ENCODE measurements at regions not wholly inside any gene's neighbourhood (a gene's known extent, or its start where the extent isn't known, plus 50 kb on each side); places are given as distances from the start of the nearest gene placed in this dataset.
A peak's percentile ranks its signal among the peaks of the same experiment; 100 is the strongest.

DNA sequence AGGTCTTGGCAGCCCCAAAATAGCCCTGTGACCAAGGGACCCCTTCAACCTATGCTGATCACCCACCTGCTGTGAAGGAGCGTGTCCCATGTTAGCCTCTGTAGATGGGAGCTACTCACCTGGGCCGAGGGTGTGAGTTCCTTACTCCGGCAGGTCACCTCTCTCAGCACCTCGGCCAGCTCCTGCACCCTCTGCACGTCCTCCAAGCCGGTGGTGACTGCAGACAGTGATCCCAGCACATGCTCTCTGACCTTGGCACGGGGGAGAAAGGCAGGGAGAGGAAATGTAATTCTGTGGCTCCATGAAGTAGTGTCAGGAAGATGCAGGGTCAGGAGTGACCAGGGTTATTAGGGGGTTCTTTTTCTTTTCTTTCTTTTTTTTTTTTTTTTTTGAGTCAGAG is 67.7 kb upstream of the BCO1 start:
- Mint-ChIP-seq H3K36me3 (no peaks in the 10 kb centered on the region), H3K4me1 (peaks cover 0 to 1% (median 0%) of the 10 kb centered on the region in 4 donors), H3K4me3 (no peak overlapping the region), H3K27ac (no peak overlapping the region), H3K9me3 (no peaks in the 10 kb centered on the region), H3K27me3 (peaks cover 5 to 17% of the 10 kb centered on the region in 2 donors)
- ChIA-PET POLR2A (ENCODE audit: partially characterized antibody) (no interaction called here), CTCF (ENCODE audit: partially characterized antibody) (no interaction called here)
- intact Hi-C loops (cut with micrococcal nuclease): no loop called here
- Histone ChIP-seq H3K4me1 (ENCODE audit: insufficient read depth, low read length) (no peaks in the 10 kb centered on the region), H3K27ac (ENCODE audit: low read depth, low read length) (no peak overlapping the region), H3K36me3 (ENCODE audit: insufficient read depth, low read length) (no peaks in the 10 kb centered on the region), H3K4me3 (ENCODE audit: low read length in 2 of 2) (no peak overlapping the region), H3K27me3 (ENCODE audit: insufficient read depth, low read length) (no peaks in the 10 kb centered on the region), H3K9me3 (ENCODE audit: control insufficient read depth in 1 of 2, low read length in 2 of 2) (no peaks in the 10 kb centered on the region)
- DNase-seq: no peak

- H3K4me1 ChIP-seq (ENCODE audit: insufficient read depth, low read length): no peaks in the 10 kb centered on the region
- Mint-ChIP-seq H3K36me3 (no peaks in the 10 kb centered on the region), H3K4me3 (no peak overlapping the region), H3K27me3 (peaks cover 4 to 13% of the 10 kb centered on the region in 2 donors), H3K9me3 (peaks cover 0 to 2% (median 0%) of the 10 kb centered on the region in 8 donors), H3K27ac (peak overlapping the region in 1 of 7 donors; percentile 17), H3K4me1 (peaks cover 0 to 1% (median 0%) of the 10 kb centered on the region in 4 donors)
- ChIA-PET POLR2A (ENCODE audit: partially characterized antibody) (no interaction called here), CTCF (ENCODE audit: partially characterized antibody) (no interaction called here)
- no peak overlapping the region for H3K4me3 ChIP-seq (ENCODE audit: low read length in 2 of 2)
- no peaks in the 10 kb centered on the region for H3K9me3 ChIP-seq (ENCODE audit: control insufficient read depth in 1 of 2, low read length in 2 of 2)
- H3K27ac ChIP-seq (ENCODE audit: low read depth, low read length): no peak overlapping the region
- no peaks in the 10 kb centered on the region for H3K27me3 ChIP-seq (ENCODE audit: insufficient read depth, low read length)
- intact Hi-C loops (cut with micrococcal nuclease): no loop called here
- no peak for DNase-seq
- no peaks in the 10 kb centered on the region for H3K36me3 ChIP-seq (ENCODE audit: insufficient read depth, low read length)
These were observed 70.1 kb upstream of the BCO1 start for GRCh38 chr16:81168406-81168805.

DNA sequence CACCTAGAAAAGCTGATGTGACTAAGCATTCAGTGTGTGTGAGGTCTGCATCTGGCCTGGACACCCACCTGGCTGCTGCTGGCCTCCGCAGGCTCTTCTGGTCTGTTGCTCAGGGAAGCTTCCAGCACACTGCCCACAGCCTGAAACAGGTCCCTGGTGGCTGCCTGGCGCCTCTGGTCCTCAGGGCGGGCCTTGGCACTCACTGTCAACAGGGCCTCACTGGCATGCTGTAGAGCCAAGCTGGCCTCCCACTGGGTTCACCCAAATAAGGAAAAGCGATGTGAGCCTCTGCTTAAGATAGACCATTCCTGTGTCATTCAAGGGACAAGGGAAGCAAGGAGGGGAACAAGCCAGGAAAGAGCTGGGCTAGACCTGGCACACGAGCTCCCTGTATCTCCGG is 70.6 kb upstream of the BCO1 start:
- peaks cover 4 to 10% of the 10 kb centered on the region in 2 donors for H3K27me3 Mint-ChIP-seq
- no peak overlapping the region for H3K27ac Mint-ChIP-seq
- POLR2A ChIA-PET (ENCODE audit: partially characterized antibody): no interaction called here
- intact Hi-C loops (cut with micrococcal nuclease): no loop called here
- Histone ChIP-seq H3K27me3 (ENCODE audit: insufficient read depth, low read length) (no peaks in the 10 kb centered on the region), H3K27ac (ENCODE audit: low read depth, low read length) (no peak overlapping the region), H3K9me3 (ENCODE audit: control insufficient read depth in 1 of 2, low read length in 2 of 2) (no peaks in the 10 kb centered on the region), H3K4me3 (ENCODE audit: low read length in 2 of 2) (no peak overlapping the region), H3K36me3 (ENCODE audit: insufficient read depth, low read length) (no peaks in the 10 kb centered on the region), H3K4me1 (ENCODE audit: insufficient read depth, low read length) (no peaks in the 10 kb centered on the region)
- H3K4me3 Mint-ChIP-seq: no peak overlapping the region
- H3K36me3 Mint-ChIP-seq: no peaks in the 10 kb centered on the region
- H3K9me3 Mint-ChIP-seq: peaks cover 0 to 2% (median 0%) of the 10 kb centered on the region in 8 donors
- CTCF ChIA-PET (ENCODE audit: partially characterized antibody): no interaction called here
- DNase-seq: no peak
- no peaks in the 10 kb centered on the region for H3K4me1 Mint-ChIP-seq

DNA sequence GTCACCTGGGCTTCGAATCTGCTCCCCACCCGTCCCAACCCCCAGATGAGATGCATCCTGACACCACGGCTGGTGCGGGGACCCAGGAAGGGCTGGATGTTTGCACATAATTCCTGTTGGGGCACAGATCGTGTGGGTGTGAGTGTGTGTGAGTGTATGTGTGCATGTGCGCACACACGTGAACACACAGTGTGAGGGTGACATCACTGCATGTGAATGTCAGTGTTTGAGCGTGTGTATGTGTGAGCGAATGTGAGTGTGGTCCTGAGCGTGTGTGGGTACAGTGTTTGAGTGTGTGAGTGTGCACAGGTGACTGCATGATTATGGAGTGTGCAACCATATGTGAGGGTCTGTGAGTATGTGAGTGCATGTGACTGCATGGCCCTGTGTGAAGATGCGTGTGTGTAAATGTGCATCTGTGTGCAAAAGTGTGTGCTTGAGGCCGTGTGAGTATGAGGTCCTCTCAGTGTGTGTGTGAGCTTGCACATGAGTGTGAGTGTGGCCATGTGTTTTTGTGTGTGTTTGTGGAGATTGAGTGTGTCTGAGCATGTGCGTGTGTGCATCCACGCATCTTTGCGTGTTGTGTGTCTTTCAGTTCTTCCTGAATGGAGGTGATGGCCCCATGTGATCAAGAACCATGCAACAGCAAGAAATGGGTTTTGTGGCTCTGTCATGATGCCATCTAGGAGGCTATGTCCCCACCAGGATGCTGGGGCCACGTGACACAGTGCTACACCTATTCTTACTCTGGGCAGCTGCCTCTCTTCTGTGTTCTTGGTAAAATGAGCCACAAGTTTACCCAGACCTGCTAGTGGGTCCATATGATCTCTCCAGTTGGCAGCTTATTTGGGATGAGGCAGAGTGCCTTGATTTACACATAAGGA is 70.5 kb upstream of the GCSH start:
- no peak overlapping the region for H3K4me3 ChIP-seq (ENCODE audit: low read length in 2 of 2)
- Mint-ChIP-seq H3K27ac (no peak overlapping the region), H3K9me3 (peaks cover 0 to 2% (median 0%) of the 10 kb centered on the region in 8 donors), H3K4me3 (no peak overlapping the region), H3K27me3 (peaks cover 4 to 10% of the 10 kb centered on the region in 2 donors), H3K36me3 (no peaks in the 10 kb centered on the region), H3K4me1 (no peaks in the 10 kb centered on the region)
- intact Hi-C loops (cut with micrococcal nuclease): no loop called here
- no peaks in the 10 kb centered on the region for H3K9me3 ChIP-seq (ENCODE audit: control insufficient read depth in 1 of 2, low read length in 2 of 2)
- H3K27me3 ChIP-seq (ENCODE audit: insufficient read depth, low read length): no peaks in the 10 kb centered on the region
- H3K4me1 ChIP-seq (ENCODE audit: insufficient read depth, low read length): no peaks in the 10 kb centered on the region
- H3K36me3 ChIP-seq (ENCODE audit: insufficient read depth, low read length): no peaks in the 10 kb centered on the region
- CTCF ChIA-PET (ENCODE audit: partially characterized antibody): no interaction called here
- no peak for DNase-seq
- POLR2A ChIA-PET (ENCODE audit: partially characterized antibody): no interaction called here
- H3K27ac ChIP-seq (ENCODE audit: low read depth, low read length): no peak overlapping the region

- H3K36me3 ChIP-seq (ENCODE audit: insufficient read depth, low read length): no peaks in the 10 kb centered on the region
- H3K27ac ChIP-seq (ENCODE audit: low read depth, low read length): no peak overlapping the region
- no peaks in the 10 kb centered on the region for H3K4me1 ChIP-seq (ENCODE audit: insufficient read depth, low read length)
- no peaks in the 10 kb centered on the region for H3K9me3 ChIP-seq (ENCODE audit: control insufficient read depth in 1 of 2, low read length in 2 of 2)
- H3K4me3 Mint-ChIP-seq: no peak overlapping the region
- no peak for DNase-seq
- intact Hi-C loops (cut with micrococcal nuclease): no loop called here
- no peaks in the 10 kb centered on the region for H3K36me3 Mint-ChIP-seq
- ChIA-PET CTCF (ENCODE audit: partially characterized antibody) (no interaction called here), POLR2A (ENCODE audit: partially characterized antibody) (no interaction called here)
- H3K27ac Mint-ChIP-seq: no peak overlapping the region
- no peaks in the 10 kb centered on the region for H3K4me1 Mint-ChIP-seq
- peaks cover 0 to 2% (median 0%) of the 10 kb centered on the region in 8 donors for H3K9me3 Mint-ChIP-seq
- H3K27me3 Mint-ChIP-seq: peaks cover 6 to 9% of the 10 kb centered on the region in 2 donors
- H3K4me3 ChIP-seq (ENCODE audit: low read length in 2 of 2): no peak overlapping the region
- H3K27me3 ChIP-seq (ENCODE audit: insufficient read depth, low read length): no peaks in the 10 kb centered on the region
These were observed 69.4 kb upstream of the GCSH start for GRCh38 chr16:81165411-81166097.

- Mint-ChIP-seq H3K36me3 (no peaks in the 10 kb centered on the region), H3K27me3 (peaks cover 5 to 6% of the 10 kb centered on the region in 2 donors)
- CTCF ChIA-PET (ENCODE audit: partially characterized antibody): no interaction called here
These were observed 68.8 kb upstream of the GCSH start for GRCh38 chr16:81164958-81165357.

GRCh38 chr16:81164481-81164880 is 68.3 kb upstream of the GCSH start:
- intact Hi-C loops (cut with micrococcal nuclease): no loop called here
- H3K36me3 Mint-ChIP-seq: no peaks in the 10 kb centered on the region
- no peak overlapping the region for H3K27ac Mint-ChIP-seq
- no peak overlapping the region for H3K4me3 ChIP-seq (ENCODE audit: low read length in 2 of 2)
- H3K27ac ChIP-seq (ENCODE audit: low read depth, low read length): no peak overlapping the region
- H3K9me3 Mint-ChIP-seq: peaks cover 0 to 2% (median 0%) of the 10 kb centered on the region in 8 donors
- no peak for DNase-seq
- ChIA-PET CTCF (ENCODE audit: partially characterized antibody) (no interaction called here), POLR2A (ENCODE audit: partially characterized antibody) (no interaction called here)
- no peak overlapping the region for H3K4me3 Mint-ChIP-seq
- no peaks in the 10 kb centered on the region for H3K9me3 ChIP-seq (ENCODE audit: control insufficient read depth in 1 of 2, low read length in 2 of 2)
- H3K4me1 ChIP-seq (ENCODE audit: insufficient read depth, low read length): no peaks in the 10 kb centered on the region
- H3K27me3 Mint-ChIP-seq: peaks cover 5 to 6% of the 10 kb centered on the region in 2 donors
- no peaks in the 10 kb centered on the region for H3K36me3 ChIP-seq (ENCODE audit: insufficient read depth, low read length)
- no peaks in the 10 kb centered on the region for H3K4me1 Mint-ChIP-seq
- no peaks in the 10 kb centered on the region for H3K27me3 ChIP-seq (ENCODE audit: insufficient read depth, low read length)

More at GRCh38 chr16:81164958-81165357, 68.8 kb upstream of the GCSH start:
- intact Hi-C loops (cut with micrococcal nuclease): no loop called here
- H3K4me3 ChIP-seq (ENCODE audit: low read length in 2 of 2): no peak overlapping the region
- no peak for DNase-seq
- H3K9me3 ChIP-seq (ENCODE audit: control insufficient read depth in 1 of 2, low read length in 2 of 2): no peaks in the 10 kb centered on the region
- no peaks in the 10 kb centered on the region for H3K27me3 ChIP-seq (ENCODE audit: insufficient read depth, low read length)
- H3K36me3 ChIP-seq (ENCODE audit: insufficient read depth, low read length): no peaks in the 10 kb centered on the region
- H3K4me1 Mint-ChIP-seq: no peaks in the 10 kb centered on the region
- H3K4me3 Mint-ChIP-seq: no peak overlapping the region
- H3K27ac ChIP-seq (ENCODE audit: low read depth, low read length): no peak overlapping the region
- no peaks in the 10 kb centered on the region for H3K4me1 ChIP-seq (ENCODE audit: insufficient read depth, low read length)
- no peak overlapping the region for H3K27ac Mint-ChIP-seq
- POLR2A ChIA-PET (ENCODE audit: partially characterized antibody): no interaction called here
- H3K9me3 Mint-ChIP-seq: peaks cover 0 to 2% (median 0%) of the 10 kb centered on the region in 8 donors

All from CD4-positive, alpha-beta memory T cell (primary cell).